ENCODE measurements at regions not wholly inside any gene's neighbourhood (a gene's known extent, or its start where the extent isn't known, plus 50 kb on each side); places are given as distances from the start of the nearest gene placed in this dataset. TPM values are rescaled to one million over a fixed set of nuclear protein-coding genes. Genes with fewer than 3 reads are reported as not detected.

Small RNA genes lying in the stretch of these regions (small RNA-seq; reads per million reads assigned to genes)
- not detected for gene MIR6760

All from HT-29 (cell line).